ENCODE measurements at regions not wholly inside any gene's neighbourhood (a gene's known extent, or its start where the extent isn't known, plus 50 kb on each side); places are given as distances from the start of the nearest gene placed in this dataset.

DNA sequence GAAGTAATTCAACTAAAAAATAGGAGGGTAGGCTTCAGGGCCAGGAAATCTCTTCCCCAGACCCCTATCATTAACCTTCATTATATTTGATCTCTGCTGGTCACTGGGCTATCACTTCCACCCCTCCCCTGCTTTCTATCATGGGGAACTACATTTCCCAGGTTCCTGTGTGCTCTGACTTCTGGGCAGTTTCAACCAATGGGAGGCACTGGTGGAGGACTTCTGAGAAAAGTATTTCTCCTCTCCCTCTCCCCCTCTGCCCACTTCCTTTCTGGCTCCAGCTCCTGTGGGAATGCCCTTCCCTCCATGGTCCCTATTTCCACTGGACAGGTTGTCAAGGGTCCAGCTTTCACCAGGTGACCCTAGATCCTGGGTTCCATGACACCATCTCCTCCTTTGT, 364.4 kb downstream of the C16orf95 start:
- TF ChIP-seq, protein P1, sequence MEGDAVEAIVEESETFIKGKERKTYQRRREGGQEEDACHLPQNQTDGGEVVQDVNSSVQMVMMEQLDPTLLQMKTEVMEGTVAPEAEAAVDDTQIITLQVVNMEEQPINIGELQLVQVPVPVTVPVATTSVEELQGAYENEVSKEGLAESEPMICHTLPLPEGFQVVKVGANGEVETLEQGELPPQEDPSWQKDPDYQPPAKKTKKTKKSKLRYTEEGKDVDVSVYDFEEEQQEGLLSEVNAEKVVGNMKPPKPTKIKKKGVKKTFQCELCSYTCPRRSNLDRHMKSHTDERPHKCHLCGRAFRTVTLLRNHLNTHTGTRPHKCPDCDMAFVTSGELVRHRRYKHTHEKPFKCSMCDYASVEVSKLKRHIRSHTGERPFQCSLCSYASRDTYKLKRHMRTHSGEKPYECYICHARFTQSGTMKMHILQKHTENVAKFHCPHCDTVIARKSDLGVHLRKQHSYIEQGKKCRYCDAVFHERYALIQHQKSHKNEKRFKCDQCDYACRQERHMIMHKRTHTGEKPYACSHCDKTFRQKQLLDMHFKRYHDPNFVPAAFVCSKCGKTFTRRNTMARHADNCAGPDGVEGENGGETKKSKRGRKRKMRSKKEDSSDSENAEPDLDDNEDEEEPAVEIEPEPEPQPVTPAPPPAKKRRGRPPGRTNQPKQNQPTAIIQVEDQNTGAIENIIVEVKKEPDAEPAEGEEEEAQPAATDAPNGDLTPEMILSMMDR (IDR thresholded peaks at IDR 0.05; ENCODE audit: insufficient read depth, low read depth, low read length): no peak
- no peak for TF ChIP-seq EZH2 (IDR thresholded peaks at IDR 0.05; ENCODE audit: insufficient read depth, low read length)
- FAIRE-seq (peak; percentile 34), DNase-seq (ENCODE audit: low read depth) (no peak)
- Histone ChIP-seq H2AFZ (ENCODE audit: low read depth, low read length) (no peak overlapping the region), H3K4me1 (ENCODE audit: insufficient read depth, low read length) (peaks cover 26% of the 10 kb centered on the region), H3K9ac (ENCODE audit: low read length) (peak overlapping the region; percentile 75), H3K4me2 (ENCODE audit: low read length) (peak overlapping the region; percentile 79), H4K20me1 (ENCODE audit: insufficient read depth, low read length) (no peaks in the 10 kb centered on the region), H3K27me3 (ENCODE audit: insufficient read depth, low read length) (no peaks in the 10 kb centered on the region), H3K4me3 (ENCODE audit: insufficient read depth, low read depth, low read length) (no peak overlapping the region), H3K36me3 (ENCODE audit: insufficient read depth, low read length) (no peaks in the 10 kb centered on the region), H3K79me2 (ENCODE audit: insufficient read depth, low read length) (peaks cover 12% of the 10 kb centered on the region), H3K9me3 (ENCODE audit: insufficient read depth, low read depth, low read length) (peaks cover 5% of the 10 kb centered on the region), H3K27ac (ENCODE audit: low read depth, low read length) (peak overlapping the region; percentile 99)
- peaks cover 2% of the 10 kb centered on the region for H3K36me3 Mint-ChIP-seq (ENCODE audit: low read depth, unreplicated experiment)
- peaks cover 5% of the 10 kb centered on the region for H3K27me3 Mint-ChIP-seq (ENCODE audit: low read depth, unreplicated experiment)
- no peak overlapping the region for H3K27ac Mint-ChIP-seq (ENCODE audit: unreplicated experiment)
- peaks cover 6% of the 10 kb centered on the region for H3K4me1 Mint-ChIP-seq (ENCODE audit: low read depth, unreplicated experiment)
- no peak overlapping the region for H3K4me3 Mint-ChIP-seq (ENCODE audit: unreplicated experiment)
- no peaks in the 10 kb centered on the region for H3K9me3 Mint-ChIP-seq (ENCODE audit: unreplicated experiment)

DNA sequence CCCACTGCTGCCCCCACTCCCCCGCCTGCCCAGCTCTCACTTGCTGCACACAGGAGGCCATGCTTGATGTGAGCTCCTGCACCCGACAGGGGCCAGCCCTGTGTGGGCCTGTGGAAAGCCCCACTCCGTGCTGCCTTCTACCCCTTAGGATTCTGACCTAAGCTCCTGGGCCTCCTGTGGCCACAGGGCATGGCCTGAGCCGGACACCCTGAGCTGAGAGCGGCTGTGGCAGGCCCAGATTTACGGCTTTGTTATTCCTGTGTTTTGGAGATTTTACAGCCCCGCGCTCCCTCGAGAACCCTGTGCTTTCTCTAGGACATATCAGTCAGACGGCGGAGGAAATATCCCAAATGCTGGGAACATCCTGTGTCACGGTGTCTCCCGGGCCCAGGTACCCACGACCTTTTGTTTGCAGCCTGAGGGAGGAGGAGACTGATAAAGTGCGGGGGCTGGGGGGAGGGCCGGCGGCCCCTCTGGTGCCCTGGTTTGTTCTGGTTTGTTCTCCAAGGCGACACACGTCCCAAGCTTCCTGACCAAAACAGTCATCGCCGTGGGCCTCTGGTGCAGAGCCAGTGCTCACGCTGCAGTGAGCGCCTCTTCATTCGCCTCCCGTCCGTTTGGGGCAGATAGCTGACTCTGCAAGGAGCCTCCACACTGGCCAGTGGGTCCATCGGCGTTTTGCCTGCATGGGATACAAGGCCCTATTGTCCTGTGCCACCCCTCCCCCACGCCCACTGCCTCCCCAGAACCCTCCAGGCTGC, 363.4 kb downstream of the C16orf95 start:
- Histone ChIP-seq H3K27ac (ENCODE audit: low read depth, low read length) (peak overlapping the region; percentile 99), H3K4me2 (ENCODE audit: low read length) (no peak overlapping the region), H3K79me2 (ENCODE audit: insufficient read depth, low read length) (peaks cover 12% of the 10 kb centered on the region), H3K4me3 (ENCODE audit: insufficient read depth, low read depth, low read length) (no peak overlapping the region), H3K9me3 (ENCODE audit: insufficient read depth, low read depth, low read length) (peaks cover 5% of the 10 kb centered on the region), H3K27me3 (ENCODE audit: insufficient read depth, low read length) (no peaks in the 10 kb centered on the region), H3K36me3 (ENCODE audit: insufficient read depth, low read length) (no peaks in the 10 kb centered on the region), H3K9ac (ENCODE audit: low read length) (no peak overlapping the region), H4K20me1 (ENCODE audit: insufficient read depth, low read length) (no peaks in the 10 kb centered on the region), H2AFZ (ENCODE audit: low read depth, low read length) (no peak overlapping the region), H3K4me1 (ENCODE audit: insufficient read depth, low read length) (peaks cover 26% of the 10 kb centered on the region)
- FAIRE-seq (no peak), DNase-seq (ENCODE audit: low read depth) (no peak)
- Mint-ChIP-seq H3K4me1 (ENCODE audit: low read depth, unreplicated experiment) (peaks cover 3% of the 10 kb centered on the region), H3K36me3 (ENCODE audit: low read depth, unreplicated experiment) (peaks cover 2% of the 10 kb centered on the region), H3K4me3 (ENCODE audit: unreplicated experiment) (no peak overlapping the region), H3K27me3 (ENCODE audit: low read depth, unreplicated experiment) (peaks cover 9% of the 10 kb centered on the region), H3K27ac (ENCODE audit: unreplicated experiment) (no peak overlapping the region), H3K9me3 (ENCODE audit: unreplicated experiment) (no peaks in the 10 kb centered on the region)
- TF ChIP-seq, protein P1 (IDR thresholded peaks at IDR 0.05; ENCODE audit: insufficient read depth, low read depth, low read length): no peak
- no peak for TF ChIP-seq EZH2 (IDR thresholded peaks at IDR 0.05; ENCODE audit: insufficient read depth, low read length)

All from astrocyte (in vitro differentiated cells and primary cell).